NCI-H146 treated with DMSO at 0.1 percent for 48 hours (cell line): ENCODE measurements at regions not wholly inside any gene's neighbourhood (a gene's known extent, or its start where the extent isn't known, plus 50 kb on each side); places are given as distances from the start of the nearest gene placed in this dataset.

ENCODE experiments used
- DNase-seq: peaks from one replicate; lab custom pipeline; 2025; ENCODE audit not compliant: unreplicated experiment; lab: John Stamatoyannopoulos, UW

GRCh38 chr15:79373113-79373512, 59.0 kb upstream of the MINAR1 start:
- DNase-seq, result no peak

DNA sequence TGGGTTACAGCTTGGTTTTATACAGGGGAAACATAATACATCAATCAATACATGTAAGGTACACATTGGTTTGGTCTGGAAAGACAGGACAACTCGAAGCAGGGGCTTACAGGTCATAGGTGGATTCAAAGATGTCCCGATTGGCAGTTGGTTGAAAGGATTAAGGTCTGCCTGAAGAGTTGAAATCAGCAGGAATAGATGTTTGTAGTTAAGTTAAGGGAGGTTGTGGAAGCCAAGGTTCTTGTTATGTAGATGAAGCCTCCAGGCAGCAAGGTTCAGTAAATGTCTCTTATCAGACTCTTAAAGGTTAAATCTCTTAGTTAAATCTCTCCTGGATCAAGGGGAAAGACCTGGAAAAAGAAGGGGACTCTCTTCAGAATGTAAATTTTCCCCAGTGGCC, 58.4 kb upstream of the MINAR1 start:
- no peak for DNase-seq

- DNase-seq, result no peak
Measured at GRCh38 chr15:79376383-79376782, 55.8 kb upstream of the MINAR1 start.

- no peak for DNase-seq
Measured at GRCh38 chr15:79378394-79379109, 53.6 kb upstream of the MINAR1 start.

DNA sequence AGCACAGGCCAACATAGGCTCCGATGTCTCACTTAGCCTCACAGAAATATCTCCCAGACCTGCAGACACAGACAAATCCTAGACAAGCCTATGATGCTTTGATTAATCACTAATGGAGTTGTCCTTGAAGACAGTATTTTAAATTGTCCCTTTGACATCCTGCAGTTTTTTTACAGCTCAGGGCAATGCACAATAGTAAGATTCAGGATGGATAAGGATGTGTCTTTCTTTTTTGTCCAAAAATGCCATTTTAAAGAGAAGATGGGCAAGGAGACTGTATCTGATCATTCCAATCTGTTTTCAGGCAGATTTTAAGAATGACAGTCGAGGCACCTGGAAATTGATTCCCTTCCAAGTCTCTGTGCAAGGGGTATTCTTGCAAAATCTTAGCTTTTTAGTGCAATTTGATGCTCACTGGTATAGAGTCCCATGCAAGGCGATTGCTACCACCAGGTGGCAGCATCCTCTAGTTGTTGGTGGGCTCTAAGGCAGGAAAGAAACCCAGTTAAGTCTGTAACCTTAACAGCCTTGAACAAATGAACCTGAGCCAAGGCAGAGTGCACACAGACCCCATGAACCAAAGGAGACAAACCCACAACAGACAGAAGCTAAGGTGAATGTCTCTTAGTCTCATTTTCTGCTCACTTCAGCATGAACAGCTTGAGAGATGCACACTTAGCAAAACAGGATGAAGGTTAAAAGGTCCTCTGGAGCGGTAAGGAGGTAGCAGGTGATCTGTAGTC, 51.2 kb upstream of the MINAR1 start:
- peak; percentile 50 for DNase-seq

- peak; percentile 66 for DNase-seq
Measured at GRCh38 chr15:79381593-79381992, 50.5 kb upstream of the MINAR1 start.
